ENCODE measurements at regions not wholly inside any gene's neighbourhood (a gene's known extent, or its start where the extent isn't known, plus 50 kb on each side); places are given as distances from the start of the nearest gene placed in this dataset.

- Histone ChIP-seq H3K56ac (replicated peaks; ENCODE audit: insufficient read length, low read depth, low read length) (no peak overlapping the region), H2BK120ac (replicated peaks; ENCODE audit: low read depth, low read length) (no peak overlapping the region), H2BK20ac (ENCODE audit: low read length) (no peak overlapping the region), H3K4me1 (replicated peaks in 1 of 4; ENCODE audit: control insufficient read depth in 3 of 4, insufficient read depth in 4 of 4, low read length in 3 of 4) (no peaks in the 10 kb centered on the region), H2BK5ac (ENCODE audit: low read depth, low read length) (no peak overlapping the region), H3K79me2 (ENCODE audit: control insufficient read depth in 1 of 2, insufficient read depth in 2 of 2, low read length in 2 of 2) (no peaks in the 10 kb centered on the region), H3K27me3 (replicated peaks in 1 of 4; ENCODE audit: control insufficient read depth in 3 of 4, extremely low read depth in 1 of 4, insufficient read depth in 3 of 4, low read length in 3 of 4) (no peaks in the 10 kb centered on the region), H3K9me3 (ENCODE audit: insufficient read depth in 2 of 2, low read depth in 1 of 2, low read length in 1 of 2) (no peaks in the 10 kb centered on the region), H4K5ac (ENCODE audit: insufficient read length, low read depth, low read length) (no peak overlapping the region), H3K9ac (replicated peaks in 1 of 4; ENCODE audit: extremely low read depth in 1 of 4, low read depth in 3 of 4, low read length in 3 of 4) (no peak overlapping the region), H3K36me3 (ENCODE audit: control insufficient read depth in 2 of 4, insufficient read depth in 4 of 4, low read length in 3 of 4) (peaks cover 0 to 35% (median 5%) of the 10 kb centered on the region in 4 experiments; a peak in 5 of 8 replicates), H3K27ac (ENCODE audit: low read depth, low read length) (no peak overlapping the region), H3K4ac (replicated peaks; ENCODE audit: insufficient read length, low read depth, low read length) (no peak overlapping the region), H2AFZ (ENCODE audit: low read length) (no peak overlapping the region), H3K18ac (ENCODE audit: extremely low read depth, low read length) (no peak overlapping the region), H3K23me2 (ENCODE audit: low read depth, low read length) (no peaks in the 10 kb centered on the region), H4K91ac (replicated peaks; ENCODE audit: insufficient read length, low read length) (no peak overlapping the region), H3K4me2 (ENCODE audit: insufficient read depth in 1 of 2, low read depth in 2 of 2, low read length in 2 of 2) (no peak overlapping the region), H4K20me1 (replicated peaks in 1 of 2; ENCODE audit: control insufficient read depth in 1 of 2, insufficient read depth in 2 of 2, low read length in 2 of 2) (peaks cover 0 to 8% of the 10 kb centered on the region in 2 experiments), H2BK15ac (ENCODE audit: low read length) (no peak overlapping the region), H3K14ac (ENCODE audit: insufficient read length) (no peak overlapping the region), H3K23ac (ENCODE audit: insufficient read length) (no peak overlapping the region), H2AK5ac (ENCODE audit: low read depth, low read length) (no peak overlapping the region), H4K8ac (ENCODE audit: extremely low read depth, insufficient read depth, low read length) (no peak overlapping the region), H2BK12ac (ENCODE audit: low read depth, low read length) (no peak overlapping the region), H3K4me3 (ENCODE audit: extremely low read depth in 1 of 4, insufficient read depth in 2 of 4, low read depth in 3 of 4, low read length in 4 of 4) (no peak overlapping the region), H3K79me1 (ENCODE audit: low read depth, low read length) (no peaks in the 10 kb centered on the region)
- 84% methylated on average over 4 of the region's 4 CpGs; no CpG with 5 or more reads in 1 of the 2 experiments for WGBS, 2 experiments (ENCODE audit: extremely low coverage in 1 of 2, insufficient coverage in 1 of 2, insufficient read length in 1 of 2, insufficient replicate concordance in 2 of 2, low coverage in 1 of 2, low lambda C conversion rate in 2 of 2, missing lambda C conversion rate in 1 of 2)
- DNase-seq (ENCODE audit: low read depth in 1 of 2, low spot score in 2 of 2) (no peak), FAIRE-seq (no peak)
- ChIA-PET POLR2A (ENCODE audit: partially characterized antibody) (no interaction called here), CTCF (ENCODE audit: partially characterized antibody) (interaction anchor here (1.0 kb wide), 1 partner anchor 10 kb away, joined by 3 read pairs; no protein-coding TSS in a partner anchor)
- no peak for TF ChIP-seq GABPA (IDR thresholded peaks at IDR 0.05; ENCODE audit: borderline replicate concordance, insufficient read depth, low read length)
- TF ChIP-seq JUND (IDR thresholded peaks at IDR 0.05; ENCODE audit: low read length) = no peak
Observed at GRCh38 chr1:232172563-232172962, 457.4 kb downstream of the SIPA1L2 start.

Measured in H1 (cell line).